HCT116 (cell line): ENCODE measurements at regions not wholly inside any gene's neighbourhood (a gene's known extent, or its start where the extent isn't known, plus 50 kb on each side); places are given as distances from the start of the nearest gene placed in this dataset.

Source experiments
- CEBPB ChIP-seq: IDR thresholded peaks from 2 replicates; pipeline ENCODE4 v1.6.1; 2012; ENCODE audit warnings: low read depth
- ELF1 ChIP-seq: IDR thresholded peaks from 2 replicates; pipeline ENCODE4 v1.6.1; 2012; ENCODE audit warnings: low read depth, borderline replicate concordance
- EZH2 ChIP-seq: fragments of 200-600 bp; sonication (generic); IDR thresholded peaks from 2 replicates; pipeline ENCODE4 v1.6.1; 2017; ENCODE audit warnings: antibody characterized with exemption, mixed run types
- EZH2phosphoT487 ChIP-seq: fragments of 200-600 bp; IDR thresholded peaks from 2 replicates; pipeline ENCODE4 v1.6.1; 2018; ENCODE audit warnings: antibody characterized with exemption, borderline replicate concordance
- POLR2A ChIP-seq: IDR thresholded peaks from 2 replicates; pipeline ENCODE4 v1.7.0; 2011; ENCODE audit warnings: borderline replicate concordance; ENCODE audit not compliant: insufficient read depth, insufficient read length; ENCODE audit errors: extremely low read depth
- POLR2AphosphoS5 ChIP-seq: IDR thresholded peaks from 2 replicates; pipeline ENCODE4 v1.6.1; 2011; ENCODE audit warnings: mild to moderate bottlenecking, low read depth, low read length, moderate library complexity
- RAD21 ChIP-seq: IDR thresholded peaks from 2 replicates; pipeline ENCODE4 v1.6.1; 2012; ENCODE audit warnings: low read depth, mild to moderate bottlenecking
- TF ChIP-seq, protein P1 (sequence below), 3 experiments: fragments of 200-600 bp in 1 of 3; sonication (generic) in 1 of 3; IDR thresholded peaks in 2 of 3; conservative IDR thresholded peaks in 1 of 3; 2 replicates each; pipeline ENCODE4 v1.5.1; 2012 to 2017; ENCODE audit warnings: low read depth in 2 of 3, low read length in 2 of 3, antibody characterized with exemption in 1 of 3, borderline replicate concordance in 1 of 3, control low read depth in 1 of 3, mild to moderate bottlenecking in 1 of 3, mixed read lengths in 1 of 3, mixed run types in 1 of 3, moderate library complexity in 1 of 3; ENCODE audit not compliant: insufficient read depth in 1 of 3
- TF ChIP-seq, protein P2 (sequence below): IDR thresholded peaks from 2 replicates; pipeline ENCODE4 v1.6.1; 2012; ENCODE audit warnings: low read depth
- TF ChIP-seq, protein P3 (sequence below): IDR thresholded peaks from 2 replicates; pipeline ENCODE4 v1.6.1; 2012
- TF ChIP-seq, protein P4 (sequence below): IDR thresholded peaks from 2 replicates; pipeline ENCODE4 v1.6.1; 2011; ENCODE audit warnings: mild to moderate bottlenecking, low read length, moderate library complexity; ENCODE audit not compliant: insufficient replicate concordance; ENCODE audit errors: extremely low read depth
- TF ChIP-seq, protein P5 (sequence below): IDR thresholded peaks from 2 replicates; pipeline ENCODE4 v1.6.1; 2012

DNA sequence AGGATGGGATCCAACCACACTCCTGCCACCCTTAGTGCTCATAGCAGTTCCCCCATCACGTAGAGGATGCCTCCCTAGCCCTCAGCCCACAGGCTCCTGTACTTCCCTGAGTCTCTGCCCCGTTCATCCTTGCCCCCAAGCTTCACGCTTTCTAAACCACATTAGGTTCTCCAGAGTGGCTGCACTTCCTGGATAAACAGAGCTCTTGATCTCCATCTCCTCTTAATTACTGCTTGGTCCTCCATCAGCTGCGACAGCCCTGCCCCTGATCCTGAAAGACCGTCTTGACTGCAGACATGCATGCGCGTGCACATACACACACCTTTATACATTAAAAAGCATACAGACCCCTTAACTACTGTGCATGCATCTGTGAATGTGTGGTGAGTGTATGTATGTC lies 530.0 kb downstream of the BCL11B start:
- TF ChIP-seq EZH2 (no peak), POLR2A (no peak), POLR2AphosphoS5 (no peak), CEBPB (no peak), RAD21 (no peak), EZH2phosphoT487 (no peak), ELF1 (no peak)
- TF ChIP-seq, protein P1, sequence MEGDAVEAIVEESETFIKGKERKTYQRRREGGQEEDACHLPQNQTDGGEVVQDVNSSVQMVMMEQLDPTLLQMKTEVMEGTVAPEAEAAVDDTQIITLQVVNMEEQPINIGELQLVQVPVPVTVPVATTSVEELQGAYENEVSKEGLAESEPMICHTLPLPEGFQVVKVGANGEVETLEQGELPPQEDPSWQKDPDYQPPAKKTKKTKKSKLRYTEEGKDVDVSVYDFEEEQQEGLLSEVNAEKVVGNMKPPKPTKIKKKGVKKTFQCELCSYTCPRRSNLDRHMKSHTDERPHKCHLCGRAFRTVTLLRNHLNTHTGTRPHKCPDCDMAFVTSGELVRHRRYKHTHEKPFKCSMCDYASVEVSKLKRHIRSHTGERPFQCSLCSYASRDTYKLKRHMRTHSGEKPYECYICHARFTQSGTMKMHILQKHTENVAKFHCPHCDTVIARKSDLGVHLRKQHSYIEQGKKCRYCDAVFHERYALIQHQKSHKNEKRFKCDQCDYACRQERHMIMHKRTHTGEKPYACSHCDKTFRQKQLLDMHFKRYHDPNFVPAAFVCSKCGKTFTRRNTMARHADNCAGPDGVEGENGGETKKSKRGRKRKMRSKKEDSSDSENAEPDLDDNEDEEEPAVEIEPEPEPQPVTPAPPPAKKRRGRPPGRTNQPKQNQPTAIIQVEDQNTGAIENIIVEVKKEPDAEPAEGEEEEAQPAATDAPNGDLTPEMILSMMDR (IDR thresholded peaks at IDR 0.05 in 2 of 3, conservative IDR thresholded peaks at IDR 0.05 in 1 of 3; ENCODE audit: borderline replicate concordance in 1 of 3, insufficient read depth in 1 of 3, low read depth in 2 of 3, low read length in 2 of 3), result no peak
- TF ChIP-seq, protein P2, sequence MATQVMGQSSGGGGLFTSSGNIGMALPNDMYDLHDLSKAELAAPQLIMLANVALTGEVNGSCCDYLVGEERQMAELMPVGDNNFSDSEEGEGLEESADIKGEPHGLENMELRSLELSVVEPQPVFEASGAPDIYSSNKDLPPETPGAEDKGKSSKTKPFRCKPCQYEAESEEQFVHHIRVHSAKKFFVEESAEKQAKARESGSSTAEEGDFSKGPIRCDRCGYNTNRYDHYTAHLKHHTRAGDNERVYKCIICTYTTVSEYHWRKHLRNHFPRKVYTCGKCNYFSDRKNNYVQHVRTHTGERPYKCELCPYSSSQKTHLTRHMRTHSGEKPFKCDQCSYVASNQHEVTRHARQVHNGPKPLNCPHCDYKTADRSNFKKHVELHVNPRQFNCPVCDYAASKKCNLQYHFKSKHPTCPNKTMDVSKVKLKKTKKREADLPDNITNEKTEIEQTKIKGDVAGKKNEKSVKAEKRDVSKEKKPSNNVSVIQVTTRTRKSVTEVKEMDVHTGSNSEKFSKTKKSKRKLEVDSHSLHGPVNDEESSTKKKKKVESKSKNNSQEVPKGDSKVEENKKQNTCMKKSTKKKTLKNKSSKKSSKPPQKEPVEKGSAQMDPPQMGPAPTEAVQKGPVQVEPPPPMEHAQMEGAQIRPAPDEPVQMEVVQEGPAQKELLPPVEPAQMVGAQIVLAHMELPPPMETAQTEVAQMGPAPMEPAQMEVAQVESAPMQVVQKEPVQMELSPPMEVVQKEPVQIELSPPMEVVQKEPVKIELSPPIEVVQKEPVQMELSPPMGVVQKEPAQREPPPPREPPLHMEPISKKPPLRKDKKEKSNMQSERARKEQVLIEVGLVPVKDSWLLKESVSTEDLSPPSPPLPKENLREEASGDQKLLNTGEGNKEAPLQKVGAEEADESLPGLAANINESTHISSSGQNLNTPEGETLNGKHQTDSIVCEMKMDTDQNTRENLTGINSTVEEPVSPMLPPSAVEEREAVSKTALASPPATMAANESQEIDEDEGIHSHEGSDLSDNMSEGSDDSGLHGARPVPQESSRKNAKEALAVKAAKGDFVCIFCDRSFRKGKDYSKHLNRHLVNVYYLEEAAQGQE, result no peak
- TF ChIP-seq, protein P3, sequence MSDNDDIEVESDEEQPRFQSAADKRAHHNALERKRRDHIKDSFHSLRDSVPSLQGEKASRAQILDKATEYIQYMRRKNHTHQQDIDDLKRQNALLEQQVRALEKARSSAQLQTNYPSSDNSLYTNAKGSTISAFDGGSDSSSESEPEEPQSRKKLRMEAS, result no peak
- TF ChIP-seq, protein P4, sequence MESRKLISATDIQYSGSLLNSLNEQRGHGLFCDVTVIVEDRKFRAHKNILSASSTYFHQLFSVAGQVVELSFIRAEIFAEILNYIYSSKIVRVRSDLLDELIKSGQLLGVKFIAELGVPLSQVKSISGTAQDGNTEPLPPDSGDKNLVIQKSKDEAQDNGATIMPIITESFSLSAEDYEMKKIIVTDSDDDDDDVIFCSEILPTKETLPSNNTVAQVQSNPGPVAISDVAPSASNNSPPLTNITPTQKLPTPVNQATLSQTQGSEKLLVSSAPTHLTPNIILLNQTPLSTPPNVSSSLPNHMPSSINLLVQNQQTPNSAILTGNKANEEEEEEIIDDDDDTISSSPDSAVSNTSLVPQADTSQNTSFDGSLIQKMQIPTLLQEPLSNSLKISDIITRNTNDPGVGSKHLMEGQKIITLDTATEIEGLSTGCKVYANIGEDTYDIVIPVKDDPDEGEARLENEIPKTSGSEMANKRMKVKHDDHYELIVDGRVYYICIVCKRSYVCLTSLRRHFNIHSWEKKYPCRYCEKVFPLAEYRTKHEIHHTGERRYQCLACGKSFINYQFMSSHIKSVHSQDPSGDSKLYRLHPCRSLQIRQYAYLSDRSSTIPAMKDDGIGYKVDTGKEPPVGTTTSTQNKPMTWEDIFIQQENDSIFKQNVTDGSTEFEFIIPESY, result no peak
- TF ChIP-seq, protein P5, sequence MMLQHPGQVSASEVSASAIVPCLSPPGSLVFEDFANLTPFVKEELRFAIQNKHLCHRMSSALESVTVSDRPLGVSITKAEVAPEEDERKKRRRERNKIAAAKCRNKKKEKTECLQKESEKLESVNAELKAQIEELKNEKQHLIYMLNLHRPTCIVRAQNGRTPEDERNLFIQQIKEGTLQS, result no peak
